Activated CD4-positive, alpha-beta memory T cell treated with anti-CD3 and anti-CD28 coated beads, Interleukin-2, amount 10 ng/mL, durations not matched to agents 7 days and 5 days (primary cell): ENCODE measurements at regions not wholly inside any gene's neighbourhood (a gene's known extent, or its start where the extent isn't known, plus 50 kb on each side); places are given as distances from the start of the nearest gene placed in this dataset.
"Not testable (repeated sequence)": the region's sequence is repeated elsewhere in the genome, so short reads cannot be mapped to it uniquely, and the experiment has no call there.

Experiments used
- CTCF ChIA-PET: fragments of 350-600 bp; sonication (Branson Sonifier 250); formaldehyde crosslinking; loops from one replicate; lab custom pipeline; 2021; ENCODE audit warnings: antibody characterized with exemption, inconsistent platforms; lab: Charles Lee
- POLR2A ChIA-PET: fragments of 350-600 bp; sonication (Branson Sonifier 250); formaldehyde crosslinking; loops from one replicate; lab custom pipeline; 2021; ENCODE audit warnings: antibody characterized with exemption; lab: Charles Lee
- DNase-seq: peaks from one replicate; pipeline ENCODE4 v3.0.0-alpha.2; 2020
- H3K27ac Mint-ChIP-seq: one replicate; pipeline ENCODE4 v1.8.0; 2021; ENCODE audit warnings: mild to moderate bottlenecking, mixed read lengths
- H3K27me3 Mint-ChIP-seq: one replicate; pipeline ENCODE4 v1.8.0; 2021; ENCODE audit warnings: mixed read lengths
- H3K36me3 Mint-ChIP-seq: one replicate; pipeline ENCODE4 v1.8.0; 2021; ENCODE audit warnings: low read depth, mixed read lengths
- H3K4me1 Mint-ChIP-seq: one replicate; pipeline ENCODE4 v1.8.0; 2021; ENCODE audit warnings: mixed read lengths
- H3K4me3 Mint-ChIP-seq: one replicate; pipeline ENCODE4 v1.8.0; 2021; ENCODE audit warnings: mild to moderate bottlenecking, mixed read lengths
- H3K9me3 Mint-ChIP-seq: one replicate; pipeline ENCODE4 v1.8.0; 2021; ENCODE audit warnings: mixed read lengths

DNA sequence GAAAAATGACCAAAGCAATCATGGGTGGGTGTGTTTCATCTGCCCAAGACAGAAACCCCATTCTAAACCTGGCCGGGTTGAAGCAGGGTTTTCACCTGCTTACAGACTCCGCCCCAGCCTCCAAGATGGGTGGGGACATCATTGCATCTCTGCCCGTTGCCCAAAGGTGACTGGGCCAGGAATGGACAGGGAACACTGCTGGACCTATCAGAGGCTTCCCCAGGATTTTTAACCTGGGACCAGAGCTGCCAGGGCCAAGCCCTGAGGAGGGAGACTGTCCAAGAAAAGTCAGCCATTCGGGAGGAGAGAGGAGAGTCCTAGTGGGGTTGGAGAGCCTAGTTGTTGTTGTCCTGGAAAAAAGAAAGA lies 109.7 kb upstream of the ALDH1A3 start:
- CTCF ChIA-PET, result no interaction called here
- Mint-ChIP-seq H3K27ac (no peak overlapping the region), H3K9me3 (no peaks in the 10 kb centered on the region), H3K27me3 (no peaks in the 10 kb centered on the region), H3K4me3 (no peak overlapping the region), H3K4me1 (no peaks in the 10 kb centered on the region), H3K36me3 (no peaks in the 10 kb centered on the region)
- POLR2A ChIA-PET, result no interaction called here
- no peak for DNase-seq

DNA sequence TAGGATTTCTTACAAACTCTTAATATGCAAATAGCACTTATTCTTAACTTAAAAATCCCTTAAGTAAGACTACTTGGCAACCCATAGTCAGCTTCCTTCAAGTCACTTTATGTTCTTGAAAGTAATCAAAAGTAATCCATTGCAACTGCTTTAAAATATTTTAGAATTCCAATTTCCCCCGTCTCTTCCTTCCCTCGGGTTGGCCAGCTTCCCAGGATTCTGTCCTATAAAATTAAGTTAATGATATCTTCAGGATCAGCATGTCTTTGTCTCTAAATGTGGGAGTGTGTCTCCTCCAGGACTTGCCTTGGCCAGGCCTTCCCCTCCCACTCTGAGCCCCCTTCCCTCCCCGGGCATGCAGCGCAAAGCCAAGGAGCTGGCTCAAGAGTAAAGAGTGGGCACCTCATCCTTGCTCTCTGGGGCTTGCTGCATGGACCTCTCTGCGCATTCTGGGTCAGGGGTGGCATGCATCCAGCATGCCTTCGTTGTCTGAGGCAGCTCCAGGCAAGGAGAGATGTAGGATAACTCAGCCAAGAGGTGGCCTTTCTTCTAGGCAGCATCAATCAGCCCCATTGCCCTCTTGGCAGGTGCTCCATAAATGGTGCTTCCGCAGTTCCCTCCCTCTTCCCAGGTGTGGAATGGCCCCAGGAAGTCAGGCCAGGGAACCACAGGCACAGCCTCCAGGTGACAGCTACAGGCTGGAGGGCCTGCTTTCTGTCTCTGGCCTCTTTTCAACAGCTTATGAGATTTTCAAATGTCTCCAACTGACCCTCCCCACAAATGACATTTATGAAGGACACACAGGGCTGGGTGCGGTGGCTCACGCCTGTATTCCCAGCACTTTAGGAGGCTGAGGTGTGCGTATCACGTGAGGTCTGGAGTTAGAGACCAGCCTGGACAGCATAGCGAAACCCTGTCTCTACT lies 108.7 kb upstream of the ALDH1A3 start:
- Mint-ChIP-seq H3K27me3 (no peaks in the 10 kb centered on the region), H3K36me3 (no peaks in the 10 kb centered on the region), H3K4me1 (no peaks in the 10 kb centered on the region), H3K27ac (no peak overlapping the region), H3K4me3 (no peak overlapping the region), H3K9me3 (no peaks in the 10 kb centered on the region)
- no peak for DNase-seq
- ChIA-PET POLR2A (no interaction called here), CTCF (no interaction called here)

DNA sequence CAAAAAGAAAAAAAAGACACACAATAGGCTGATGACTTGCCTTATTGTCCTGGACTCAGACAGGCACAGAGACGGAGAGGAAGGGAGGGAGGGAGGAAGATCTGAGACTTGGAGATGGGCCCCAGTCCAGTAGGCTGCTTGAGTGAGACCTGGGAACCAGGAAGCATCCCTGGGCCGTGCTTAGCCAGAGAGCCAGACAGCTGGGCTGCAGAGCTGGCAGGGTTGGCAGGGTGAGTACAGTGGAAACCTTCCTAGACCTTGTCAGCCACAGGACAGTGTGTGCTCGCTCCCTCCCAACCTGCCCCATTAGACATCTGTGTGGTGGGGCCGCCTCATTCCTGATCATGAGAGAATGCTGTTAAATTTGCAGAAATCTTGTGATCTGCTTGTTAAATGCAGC lies 107.9 kb upstream of the ALDH1A3 start:
- Mint-ChIP-seq H3K4me1 (no peaks in the 10 kb centered on the region), H3K27ac (no peak overlapping the region), H3K27me3 (no peaks in the 10 kb centered on the region), H3K4me3 (no peak overlapping the region), H3K9me3 (no peaks in the 10 kb centered on the region), H3K36me3 (no peaks in the 10 kb centered on the region)
- no peak for DNase-seq
- ChIA-PET CTCF (no interaction called here), POLR2A (no interaction called here)

DNA sequence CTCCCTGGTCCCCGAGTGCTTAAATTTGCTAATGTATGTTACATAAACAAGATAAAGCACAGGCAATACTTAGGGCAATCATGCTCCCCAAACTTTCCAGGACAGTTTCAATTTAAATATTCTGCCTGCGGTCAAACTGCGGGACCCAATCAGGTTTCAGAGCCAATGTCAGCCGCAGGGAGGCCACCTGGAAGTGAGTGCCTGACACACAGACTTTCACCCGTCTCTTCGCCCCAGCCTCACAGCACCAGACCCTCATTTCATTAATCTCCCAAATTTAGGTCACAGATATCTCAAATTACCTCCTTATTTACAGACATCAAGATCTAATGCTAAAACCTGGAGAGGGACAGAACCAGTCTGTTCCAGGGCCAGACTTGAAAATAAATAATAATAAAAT lies 107.2 kb upstream of the ALDH1A3 start:
- ChIA-PET CTCF (no interaction called here), POLR2A (no interaction called here)
- DNase-seq, result no peak
- Mint-ChIP-seq H3K4me1 (no peaks in the 10 kb centered on the region), H3K27ac (no peak overlapping the region), H3K36me3 (no peaks in the 10 kb centered on the region), H3K4me3 (no peak overlapping the region), H3K27me3 (no peaks in the 10 kb centered on the region), H3K9me3 (no peaks in the 10 kb centered on the region)

DNA sequence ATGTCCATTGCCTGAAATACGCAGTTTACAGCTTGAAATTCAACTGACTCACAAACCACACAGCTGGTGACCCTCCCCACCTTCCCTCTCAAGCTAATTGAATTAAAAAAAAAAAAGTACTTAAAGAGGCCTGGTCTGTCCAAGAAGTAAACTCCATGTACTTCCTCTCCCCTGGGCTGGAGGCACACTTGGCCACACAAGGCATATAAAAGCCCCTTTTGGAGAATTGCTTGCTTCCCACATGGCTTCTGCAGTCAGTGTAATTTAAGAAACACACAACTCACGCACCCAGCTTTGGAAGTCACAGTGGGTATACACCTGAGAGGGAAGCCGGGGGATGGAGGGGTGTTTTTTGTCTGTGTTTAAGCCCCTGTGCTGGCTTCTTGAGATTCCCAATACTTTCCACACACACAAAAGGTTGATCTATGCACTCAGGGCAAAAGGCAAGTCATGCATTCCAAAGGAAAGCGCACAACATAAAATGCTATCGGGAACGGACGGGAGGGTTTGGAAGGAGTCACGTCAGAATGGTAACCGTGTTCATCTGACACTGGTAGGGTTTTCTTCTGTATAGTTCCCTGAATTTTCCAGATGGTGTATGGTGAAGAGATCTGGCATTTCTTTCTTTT lies 106.6 kb upstream of the ALDH1A3 start:
- Mint-ChIP-seq H3K27ac (no peak overlapping the region), H3K4me1 (no peaks in the 10 kb centered on the region), H3K4me3 (no peak overlapping the region), H3K27me3 (no peaks in the 10 kb centered on the region), H3K36me3 (no peaks in the 10 kb centered on the region), H3K9me3 (no peaks in the 10 kb centered on the region)
- POLR2A ChIA-PET, result no interaction called here
- no peak for DNase-seq
- CTCF ChIA-PET, result no interaction called here

DNA sequence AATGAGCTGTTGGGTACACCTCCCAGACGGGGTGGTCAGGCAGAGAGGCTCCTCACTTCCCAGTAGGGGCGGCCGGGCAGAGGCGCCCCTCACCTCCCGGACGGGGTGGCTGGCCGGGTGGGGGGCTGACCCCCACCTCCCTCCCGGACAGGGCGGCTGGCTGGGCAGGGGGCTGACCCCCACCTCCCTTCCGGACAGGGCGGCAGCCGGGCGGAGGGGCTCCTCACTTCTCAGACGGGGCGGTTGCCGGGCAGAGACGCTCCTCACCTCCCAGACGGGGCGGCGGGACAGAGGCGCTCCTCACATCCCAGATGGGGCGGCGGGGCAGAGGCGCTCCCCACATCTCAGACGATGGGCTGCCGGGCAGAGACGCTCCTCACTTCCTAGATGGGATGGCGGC lies 105.6 kb upstream of the ALDH1A3 start:
- CTCF ChIA-PET, POLR2A ChIA-PET, H3K27me3 Mint-ChIP-seq, H3K9me3 Mint-ChIP-seq, H3K4me1 Mint-ChIP-seq, H3K36me3 Mint-ChIP-seq, H3K27ac Mint-ChIP-seq, H3K4me3 Mint-ChIP-seq, DNase-seq: not testable (repeated sequence)

DNA sequence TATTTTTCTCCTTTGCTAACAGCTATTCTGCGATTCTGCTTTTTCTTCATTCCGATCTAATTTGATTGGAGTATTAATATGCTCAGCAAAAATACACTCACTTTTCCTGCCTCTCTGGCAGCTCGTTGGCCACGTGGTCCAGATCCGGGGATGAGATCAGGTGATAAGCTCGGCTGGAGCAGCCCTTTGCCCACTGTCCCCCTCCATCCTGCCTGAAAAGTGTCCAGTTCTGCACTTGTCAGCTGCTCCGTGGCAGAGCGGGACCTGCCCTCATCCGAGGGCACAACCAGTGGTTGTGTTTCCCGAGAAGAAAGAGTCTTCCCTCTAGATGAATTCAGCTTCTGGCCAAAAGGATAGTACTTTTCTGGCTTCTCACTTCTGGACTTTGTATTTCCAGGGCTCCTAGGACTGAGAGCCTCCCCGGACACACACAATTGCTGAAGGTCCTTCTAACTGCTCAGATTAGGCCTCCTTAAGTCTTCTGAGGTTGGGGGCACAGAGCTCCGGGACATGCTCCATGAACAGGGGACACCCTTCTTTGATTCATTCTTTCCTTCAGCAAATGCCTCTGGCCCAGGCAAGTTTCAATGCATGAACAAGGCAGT lies 103.9 kb upstream of the ALDH1A3 start:
- Mint-ChIP-seq H3K4me1 (no peaks in the 10 kb centered on the region), H3K27me3 (no peaks in the 10 kb centered on the region), H3K9me3 (no peaks in the 10 kb centered on the region), H3K4me3 (no peak overlapping the region), H3K27ac (no peak overlapping the region), H3K36me3 (no peaks in the 10 kb centered on the region)
- POLR2A ChIA-PET, result no interaction called here
- DNase-seq, result peak; percentile 8
- CTCF ChIA-PET, result no interaction called here

DNA sequence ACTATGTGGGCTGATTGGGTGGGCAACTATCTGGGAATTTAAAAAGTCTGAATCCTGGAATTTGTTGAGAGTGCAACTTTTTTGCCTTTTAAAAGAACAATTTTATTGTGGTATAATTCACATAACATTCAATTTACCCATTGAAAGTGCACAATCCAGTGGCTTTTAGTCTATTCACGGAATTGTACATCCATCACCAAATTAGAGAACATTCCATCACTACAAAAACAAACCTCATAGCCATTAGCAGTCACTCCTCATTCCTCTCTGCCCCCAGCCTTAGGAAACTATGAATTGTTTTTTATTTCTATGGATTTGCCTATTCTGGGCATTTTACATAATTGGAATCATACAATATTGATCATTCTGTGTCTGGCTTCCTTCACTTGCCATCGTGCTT lies 101.8 kb upstream of the ALDH1A3 start:
- no peak overlapping the region for H3K4me3 Mint-ChIP-seq
- DNase-seq, result no peak
- no peak overlapping the region for H3K27ac Mint-ChIP-seq
- no peaks in the 10 kb centered on the region for H3K27me3 Mint-ChIP-seq
- CTCF ChIA-PET, result no interaction called here
- H3K4me1 Mint-ChIP-seq, result no peaks in the 10 kb centered on the region
- H3K9me3 Mint-ChIP-seq, result no peaks in the 10 kb centered on the region
- no peaks in the 10 kb centered on the region for H3K36me3 Mint-ChIP-seq
- POLR2A ChIA-PET, result no interaction called here

DNA sequence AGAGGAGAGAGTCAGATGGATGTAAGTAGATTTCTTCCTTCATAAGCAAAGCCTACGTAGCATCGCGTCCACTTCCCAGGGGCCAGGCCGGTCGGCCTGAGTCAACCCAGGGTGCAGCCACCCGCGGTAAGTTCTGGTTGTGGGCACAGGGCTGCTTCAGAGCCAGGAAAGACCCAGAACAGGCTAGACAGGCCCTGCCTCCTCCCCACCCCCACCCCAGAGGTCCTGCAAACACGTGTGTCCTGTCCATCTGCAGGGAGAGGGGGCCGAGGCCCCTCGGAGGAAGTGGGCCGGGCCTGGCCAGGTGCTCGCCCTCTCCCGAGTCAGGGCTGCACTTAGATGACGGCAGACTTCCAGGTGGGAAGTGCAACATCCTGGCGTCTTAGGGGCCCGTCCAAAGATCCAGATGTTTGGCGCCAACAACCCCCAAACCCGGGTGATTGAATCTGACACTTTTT lies 100.8 kb upstream of the ALDH1A3 start:
- Mint-ChIP-seq H3K36me3 (no peaks in the 10 kb centered on the region), H3K4me1 (no peaks in the 10 kb centered on the region), H3K27me3 (no peaks in the 10 kb centered on the region), H3K27ac (no peak overlapping the region), H3K9me3 (no peaks in the 10 kb centered on the region), H3K4me3 (no peak overlapping the region)
- CTCF ChIA-PET, result no interaction called here
- DNase-seq, result no peak
- POLR2A ChIA-PET, result no interaction called here

DNA sequence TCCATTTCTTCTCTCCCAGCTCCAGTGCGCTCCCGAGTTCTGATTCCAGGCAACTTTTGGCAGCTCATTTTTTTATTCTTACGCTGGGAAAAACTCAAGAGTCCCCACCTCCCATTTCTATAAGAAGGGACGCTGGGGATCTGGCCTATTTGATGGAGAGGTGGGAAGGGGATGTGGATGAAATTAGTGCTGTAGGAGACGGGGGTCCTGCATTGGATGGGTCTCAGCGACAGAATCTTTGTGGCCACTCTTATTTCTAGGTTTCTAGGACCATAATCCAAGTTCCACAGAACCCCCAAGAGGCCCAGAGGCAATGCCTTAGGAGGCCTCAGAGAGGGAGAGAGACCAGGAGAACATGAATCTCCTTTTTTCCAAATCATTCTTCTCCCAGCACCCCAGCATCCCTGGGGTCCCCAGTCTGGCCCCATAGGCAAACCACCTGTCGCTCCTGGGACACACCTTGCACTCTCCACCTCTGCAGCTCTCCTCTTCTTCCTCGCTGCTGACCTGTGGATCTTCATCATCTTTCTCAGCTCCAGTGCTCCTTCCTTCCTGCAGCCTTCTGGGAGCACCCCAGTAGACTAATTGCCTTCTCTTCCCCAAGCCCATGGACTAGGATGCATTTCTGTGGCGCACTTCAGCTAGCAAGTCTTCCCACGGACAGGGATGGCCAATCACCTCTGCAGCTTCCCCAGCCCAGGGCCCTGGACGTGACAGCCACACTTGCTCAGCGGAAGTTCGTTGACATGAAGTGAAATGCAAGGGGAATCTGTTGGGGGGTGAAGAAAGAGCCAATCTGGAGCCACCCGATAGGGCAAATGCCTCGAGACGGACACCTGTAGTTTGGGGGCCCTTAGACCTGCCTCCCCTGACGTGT lies 100.1 kb upstream of the ALDH1A3 start:
- ChIA-PET CTCF (no interaction called here), POLR2A (no interaction called here)
- H3K27ac Mint-ChIP-seq, result no peak overlapping the region
- H3K4me1 Mint-ChIP-seq, result no peaks in the 10 kb centered on the region
- no peaks in the 10 kb centered on the region for H3K9me3 Mint-ChIP-seq
- no peaks in the 10 kb centered on the region for H3K27me3 Mint-ChIP-seq
- H3K4me3 Mint-ChIP-seq, result no peak overlapping the region
- H3K36me3 Mint-ChIP-seq, result no peaks in the 10 kb centered on the region
- DNase-seq, result peak; percentile 10

DNA sequence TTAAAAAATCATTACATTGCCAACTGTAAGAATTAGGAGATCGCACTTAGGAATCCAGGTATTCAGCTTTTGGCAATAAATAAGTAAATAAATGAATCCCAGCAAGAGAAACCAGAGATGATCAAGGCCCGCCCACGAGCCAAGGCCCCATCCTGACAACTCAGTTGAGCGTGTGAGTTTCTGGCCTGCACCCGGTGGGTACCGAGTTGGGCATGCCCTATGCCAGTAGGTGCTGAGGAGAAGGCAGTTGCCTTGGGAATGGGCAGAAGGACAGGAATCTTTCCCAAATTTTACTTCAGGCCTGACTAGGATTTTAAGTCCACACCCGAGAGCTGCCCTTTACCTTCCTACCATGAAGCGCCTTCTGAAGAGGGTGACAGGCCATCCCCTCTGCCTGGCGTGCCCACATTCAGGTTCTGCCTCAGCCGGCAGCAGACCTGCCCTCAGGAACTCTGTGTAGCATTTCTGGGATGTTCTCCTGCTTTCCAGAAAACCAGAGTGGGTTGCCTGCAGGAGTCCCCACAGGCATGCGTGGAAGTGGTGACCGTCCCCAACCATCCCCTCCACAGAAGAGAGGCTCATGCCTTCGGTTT lies 99.3 kb upstream of the ALDH1A3 start:
- DNase-seq, result no peak

DNA sequence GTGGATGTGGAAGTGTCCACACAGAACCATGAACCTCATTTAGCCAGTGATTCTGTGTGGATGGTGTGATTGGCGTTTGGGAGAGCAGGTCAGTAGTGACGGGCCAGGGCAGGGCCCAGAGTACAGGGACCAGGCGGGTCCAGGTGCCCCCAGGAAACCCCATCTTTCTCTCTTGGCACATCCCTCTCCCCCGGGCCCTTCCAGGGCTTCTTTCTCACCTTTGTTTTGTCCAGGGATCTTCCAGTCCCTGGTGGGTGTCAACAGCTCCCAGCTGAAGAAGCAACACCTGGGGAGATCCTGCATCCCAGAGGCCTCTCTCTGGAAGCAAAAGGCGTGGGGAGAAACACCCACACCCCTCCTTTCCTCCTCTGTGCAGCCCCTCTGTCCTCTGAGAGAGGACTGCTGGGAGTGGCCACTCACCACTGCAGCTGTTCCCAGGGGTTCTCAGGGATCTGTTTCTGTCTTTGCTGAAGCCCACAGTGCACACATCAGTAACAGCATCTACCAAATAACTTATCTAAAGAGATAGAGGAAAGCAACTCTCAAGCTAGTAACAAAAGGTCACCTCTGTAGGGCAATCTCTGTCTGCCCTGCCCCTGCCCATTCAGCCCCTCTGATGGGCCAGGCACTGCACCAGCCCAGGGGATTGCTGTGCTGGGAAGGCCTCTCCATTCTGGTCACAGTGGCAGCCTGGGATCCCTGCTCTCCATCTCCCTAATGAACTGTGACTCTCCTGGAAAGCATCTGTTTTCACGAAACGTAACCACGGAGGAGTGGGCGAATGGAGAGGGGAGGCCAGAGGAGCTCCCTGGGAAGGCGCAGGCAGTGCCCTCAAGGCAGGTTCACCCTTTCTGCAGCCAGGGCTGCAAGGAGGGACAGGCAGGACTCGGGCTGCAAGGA lies 98.3 kb upstream of the ALDH1A3 start:
- no peaks in the 10 kb centered on the region for H3K27me3 Mint-ChIP-seq
- ChIA-PET CTCF (no interaction called here), POLR2A (no interaction called here)
- no peaks in the 10 kb centered on the region for H3K36me3 Mint-ChIP-seq
- no peak overlapping the region for H3K27ac Mint-ChIP-seq
- no peaks in the 10 kb centered on the region for H3K9me3 Mint-ChIP-seq
- no peaks in the 10 kb centered on the region for H3K4me1 Mint-ChIP-seq
- peak; percentile 4 for DNase-seq
- H3K4me3 Mint-ChIP-seq, result no peak overlapping the region

More for the DNA sequence above, 99.3 kb upstream of the ALDH1A3 start:
- Mint-ChIP-seq H3K9me3 (no peaks in the 10 kb centered on the region), H3K36me3 (no peaks in the 10 kb centered on the region), H3K27ac (no peak overlapping the region), H3K4me1 (no peaks in the 10 kb centered on the region), H3K27me3 (no peaks in the 10 kb centered on the region), H3K4me3 (no peak overlapping the region)
- CTCF ChIA-PET, result no interaction called here
- POLR2A ChIA-PET, result no interaction called here
